Sigmoid colon (tissue), 4 donors: ENCODE measurements at regions not wholly inside any gene's neighbourhood (a gene's known extent, or its start where the extent isn't known, plus 50 kb on each side); places are given as distances from the start of the nearest gene placed in this dataset.

Experiments used
- EP300 ChIP-seq, 4 donors: sonication (generic); formaldehyde crosslinking; IDR thresholded peaks; one replicate each; pipeline ENCODE4 v1.6.1; 2017; ENCODE audit warnings: antibody characterized with exemption in 4 of 4
- POLR2A ChIP-seq, 2 donors: fragments of 450-650 bp; IDR thresholded peaks; one replicate each; pipeline ENCODE4 v1.6.1; 2016; ENCODE audit warnings: antibody characterized with exemption in 2 of 2, mild to moderate bottlenecking in 2 of 2, moderate library complexity in 2 of 2
- POLR2AphosphoS5 ChIP-seq, 4 donors: sonication (generic); formaldehyde crosslinking; IDR thresholded peaks; one replicate each; pipeline ENCODE4 v1.6.1; 2017; ENCODE audit warnings: antibody characterized with exemption in 4 of 4
- TF ChIP-seq, protein P1 (sequence below), 4 experiments: fragments of 450-650 bp in 3 of 4; fragments of 200-600 bp in 1 of 4; IDR thresholded peaks; one replicate each; pipeline ENCODE4 v1.5.1; 2016 to 2019; ENCODE audit warnings: antibody characterized with exemption in 4 of 4, mild to moderate bottlenecking in 3 of 4, moderate library complexity in 2 of 4

DNA sequence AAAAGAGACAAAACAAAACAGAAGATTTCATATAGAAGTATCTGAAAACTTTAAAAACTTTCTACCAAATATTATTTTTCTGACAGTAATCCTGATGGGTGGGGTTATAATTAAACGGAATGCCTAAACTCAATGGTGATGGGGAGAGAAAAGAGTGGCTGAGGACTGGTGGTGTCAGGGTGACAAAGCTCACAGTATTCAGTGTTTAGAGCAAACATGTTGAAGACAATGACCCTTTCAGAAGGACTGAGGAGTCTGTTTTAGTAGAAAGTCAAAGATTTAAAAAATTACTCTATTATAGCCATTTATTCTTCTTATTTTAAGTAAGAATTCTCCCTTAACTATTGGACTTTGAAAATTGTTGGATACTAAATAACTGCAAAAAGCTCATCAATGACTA lies 1144.0 kb downstream of the TAF11L14 start:
- TF ChIP-seq POLR2A (IDR thresholded peaks at IDR 0.05) = no peak
- TF ChIP-seq, protein P1, sequence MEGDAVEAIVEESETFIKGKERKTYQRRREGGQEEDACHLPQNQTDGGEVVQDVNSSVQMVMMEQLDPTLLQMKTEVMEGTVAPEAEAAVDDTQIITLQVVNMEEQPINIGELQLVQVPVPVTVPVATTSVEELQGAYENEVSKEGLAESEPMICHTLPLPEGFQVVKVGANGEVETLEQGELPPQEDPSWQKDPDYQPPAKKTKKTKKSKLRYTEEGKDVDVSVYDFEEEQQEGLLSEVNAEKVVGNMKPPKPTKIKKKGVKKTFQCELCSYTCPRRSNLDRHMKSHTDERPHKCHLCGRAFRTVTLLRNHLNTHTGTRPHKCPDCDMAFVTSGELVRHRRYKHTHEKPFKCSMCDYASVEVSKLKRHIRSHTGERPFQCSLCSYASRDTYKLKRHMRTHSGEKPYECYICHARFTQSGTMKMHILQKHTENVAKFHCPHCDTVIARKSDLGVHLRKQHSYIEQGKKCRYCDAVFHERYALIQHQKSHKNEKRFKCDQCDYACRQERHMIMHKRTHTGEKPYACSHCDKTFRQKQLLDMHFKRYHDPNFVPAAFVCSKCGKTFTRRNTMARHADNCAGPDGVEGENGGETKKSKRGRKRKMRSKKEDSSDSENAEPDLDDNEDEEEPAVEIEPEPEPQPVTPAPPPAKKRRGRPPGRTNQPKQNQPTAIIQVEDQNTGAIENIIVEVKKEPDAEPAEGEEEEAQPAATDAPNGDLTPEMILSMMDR (IDR thresholded peaks at IDR 0.05) = no peak
- TF ChIP-seq POLR2AphosphoS5 (IDR thresholded peaks at IDR 0.05) = no peak
- TF ChIP-seq EP300 (IDR thresholded peaks at IDR 0.05) = no peak
